ENCODE measurements at regions not wholly inside any gene's neighbourhood (a gene's known extent, or its start where the extent isn't known, plus 50 kb on each side); places are given as distances from the start of the nearest gene placed in this dataset.

DNA sequence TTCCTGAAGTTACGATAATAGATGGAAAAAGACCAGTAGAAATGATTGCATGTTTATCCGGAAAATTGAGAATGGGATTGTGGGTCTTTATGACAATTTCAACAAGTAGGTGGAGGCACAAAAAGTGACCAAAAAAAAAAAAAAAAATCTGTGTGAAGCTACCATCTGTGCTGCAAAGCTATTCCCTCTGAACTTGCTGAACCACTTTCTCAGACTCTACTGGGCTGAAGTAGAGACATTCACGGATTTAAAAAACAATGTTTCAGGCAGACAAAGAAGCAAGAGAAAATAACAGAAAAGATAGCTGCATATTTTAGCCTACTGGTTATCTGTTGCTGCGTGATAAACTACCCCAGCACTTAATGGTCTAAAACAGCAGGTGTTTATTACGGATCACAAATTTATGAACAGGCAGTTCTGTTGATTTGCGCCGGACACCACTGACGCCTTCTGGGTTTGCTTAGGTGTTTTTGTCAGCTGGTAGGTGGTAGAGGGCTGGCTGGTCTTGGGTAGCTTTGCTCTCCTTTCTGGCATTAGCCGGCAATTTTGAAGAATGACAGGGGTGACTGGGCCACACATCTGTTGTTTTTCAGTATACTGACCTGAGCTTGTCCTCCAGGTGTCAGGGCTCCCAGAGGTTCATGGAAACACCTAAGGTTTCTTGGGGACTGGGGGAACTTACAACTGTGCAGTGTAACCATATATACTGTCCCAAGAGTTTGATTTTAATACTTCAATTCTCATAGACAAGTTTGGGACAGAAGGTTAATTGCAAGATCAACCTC, 665.1 kb downstream of the CCSER2 start:
- Histone ChIP-seq H3K4me1 (ENCODE audit: insufficient read depth, low read length) (no peaks in the 10 kb centered on the region), H4K8ac (replicated peaks; ENCODE audit: insufficient read length, low read depth, low read length) (no peak overlapping the region), H4K20me1 (ENCODE audit: control insufficient read depth, insufficient read depth, insufficient read length) (no peaks in the 10 kb centered on the region), H3K4me2 (ENCODE audit: insufficient read depth, insufficient read length, low read length) (no peak overlapping the region), H2BK15ac (ENCODE audit: low read depth, low read length) (no peak overlapping the region), H2BK12ac (ENCODE audit: insufficient read length, low read depth, low read length) (no peak overlapping the region), H3T11ph (ENCODE audit: low read length) (no peak overlapping the region), H2BK5ac (ENCODE audit: insufficient read length, low read length) (no peak overlapping the region), H2BK20ac (ENCODE audit: low read depth, low read length, poor library complexity, severe bottlenecking) (no peak overlapping the region), H3K23ac (ENCODE audit: insufficient read length, low read depth, low read length) (no peak overlapping the region), H2AK5ac (ENCODE audit: insufficient read length, low read length) (no peak overlapping the region), H3K27me3 (ENCODE audit: insufficient read depth, low read length) (no peaks in the 10 kb centered on the region), H3K4ac (ENCODE audit: low read depth, low read length) (no peak overlapping the region), H3K14ac (ENCODE audit: insufficient read depth, low read length) (no peak overlapping the region), H3K18ac (ENCODE audit: insufficient read length, low read depth, low read length) (no peak overlapping the region), H2AFZ (ENCODE audit: low read length) (no peak overlapping the region), H3K79me1 (ENCODE audit: insufficient read depth, low read depth, low read length, poor library complexity, severe bottlenecking) (no peaks in the 10 kb centered on the region), H3K27ac (ENCODE audit: insufficient read length, low read depth, low read length) (no peak overlapping the region), H3K9ac (ENCODE audit: extremely low read depth, insufficient read length, low read length) (no peak overlapping the region), H3K23me2 (ENCODE audit: insufficient read length, low read depth, low read length, poor library complexity, severe bottlenecking) (no peaks in the 10 kb centered on the region), H3K79me2 (ENCODE audit: insufficient read depth, low read length) (no peaks in the 10 kb centered on the region), H4K91ac (ENCODE audit: insufficient read length, low read depth, low read length) (no peak overlapping the region), H3K9me3 (ENCODE audit: control insufficient read depth, low read depth, low read length) (no peaks in the 10 kb centered on the region), H2BK120ac (ENCODE audit: low read depth, low read length, poor library complexity, severe bottlenecking) (no peak overlapping the region), H3K56ac (ENCODE audit: insufficient read length, low read depth, low read length) (no peak overlapping the region), H4K5ac (ENCODE audit: insufficient read length, low read depth, low read length) (no peak overlapping the region)
- H3K4me1 Mint-ChIP-seq = peaks cover 0 to 3% of the 10 kb centered on the region in 2 experiments; a peak in 1 of 4 replicates
- no peaks in the 10 kb centered on the region for H3K27me3 Mint-ChIP-seq (ENCODE audit: low read depth)
- peaks cover 0 to 3% (median 1%) of the 10 kb centered on the region in 3 experiments; a peak in 2 of 7 replicates for H3K36me3 Mint-ChIP-seq (ENCODE audit: insufficient read depth in 1 of 3, low read depth in 3 of 3)
- no peak for DNase-seq
- WGBS (ENCODE audit: extremely low coverage, insufficient read length, low lambda C conversion rate) = no CpG with 5 or more reads among the region's 9 CpGs
- 0 out of 5 replicates have a peak, but pooled peaks cover 3 to 5% of the 10 kb centered on the region in 2 experiments for H3K9me3 Mint-ChIP-seq
- TF ChIP-seq, protein P1, sequence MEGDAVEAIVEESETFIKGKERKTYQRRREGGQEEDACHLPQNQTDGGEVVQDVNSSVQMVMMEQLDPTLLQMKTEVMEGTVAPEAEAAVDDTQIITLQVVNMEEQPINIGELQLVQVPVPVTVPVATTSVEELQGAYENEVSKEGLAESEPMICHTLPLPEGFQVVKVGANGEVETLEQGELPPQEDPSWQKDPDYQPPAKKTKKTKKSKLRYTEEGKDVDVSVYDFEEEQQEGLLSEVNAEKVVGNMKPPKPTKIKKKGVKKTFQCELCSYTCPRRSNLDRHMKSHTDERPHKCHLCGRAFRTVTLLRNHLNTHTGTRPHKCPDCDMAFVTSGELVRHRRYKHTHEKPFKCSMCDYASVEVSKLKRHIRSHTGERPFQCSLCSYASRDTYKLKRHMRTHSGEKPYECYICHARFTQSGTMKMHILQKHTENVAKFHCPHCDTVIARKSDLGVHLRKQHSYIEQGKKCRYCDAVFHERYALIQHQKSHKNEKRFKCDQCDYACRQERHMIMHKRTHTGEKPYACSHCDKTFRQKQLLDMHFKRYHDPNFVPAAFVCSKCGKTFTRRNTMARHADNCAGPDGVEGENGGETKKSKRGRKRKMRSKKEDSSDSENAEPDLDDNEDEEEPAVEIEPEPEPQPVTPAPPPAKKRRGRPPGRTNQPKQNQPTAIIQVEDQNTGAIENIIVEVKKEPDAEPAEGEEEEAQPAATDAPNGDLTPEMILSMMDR (conservative IDR thresholded peaks at IDR 0.05) = no peak
- H3K27ac Mint-ChIP-seq = no peak overlapping the region
- no peak overlapping the region for H3K4me3 Mint-ChIP-seq

All from H9 (cell line).